Activated CD4-positive, alpha-beta T cell treated with anti-CD3 and anti-CD28 coated beads, Interleukin-2, Interleukin-6, amounts not matched to agents 100 ng/mL and 50 ng/mL, durations not matched to agents 16 hours and 8 hours (primary cell): ENCODE measurements at regions not wholly inside any gene's neighbourhood (a gene's known extent, or its start where the extent isn't known, plus 50 kb on each side); places are given as distances from the start of the nearest gene placed in this dataset.

Source experiments
- DNase-seq: peaks from one replicate; pipeline ENCODE4 v3.0.0-alpha.2; 2020

DNA sequence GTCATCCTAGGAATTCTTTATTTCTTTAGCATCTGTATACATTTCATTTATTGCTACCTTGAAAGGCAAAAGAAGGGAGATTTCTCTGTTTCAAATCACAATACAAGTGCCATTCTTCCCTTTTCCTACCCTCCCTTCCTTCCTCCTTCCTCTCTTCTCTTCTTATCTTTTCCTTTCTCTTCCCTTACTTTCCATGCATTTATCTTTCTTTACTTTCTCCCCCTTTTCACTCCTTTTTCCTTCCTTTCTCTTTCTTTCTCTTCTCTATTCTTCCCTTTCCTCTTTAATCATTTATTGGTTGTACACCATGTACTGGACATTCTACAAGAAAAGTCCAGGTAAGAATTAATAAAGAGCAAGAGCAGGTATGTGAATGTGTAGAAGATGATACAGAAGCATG lies 251.0 kb upstream of the PEX5L start:
- DNase-seq = no peak

DNA sequence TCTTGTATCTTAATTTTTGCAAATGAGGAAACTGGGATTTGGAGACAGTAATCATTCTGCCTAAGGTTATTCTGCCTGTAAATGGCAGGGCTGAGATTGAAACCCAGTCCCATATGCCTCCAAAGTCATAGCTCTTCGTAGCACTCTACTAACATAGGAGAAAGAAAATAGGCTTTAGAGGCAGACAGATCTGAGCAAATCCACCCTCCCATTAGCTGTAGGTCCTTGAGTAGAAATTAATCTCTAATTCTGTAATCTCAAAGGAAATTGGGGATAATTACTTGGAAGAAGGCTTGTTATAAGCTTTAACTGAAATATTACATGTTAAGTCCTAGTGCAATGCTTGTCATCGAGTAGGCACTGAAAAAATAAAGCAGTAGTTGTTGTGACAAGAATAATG lies 252.1 kb upstream of the PEX5L start:
- DNase-seq = no peak

- DNase-seq = peak; percentile 15
Observed at GRCh38 chr3:180290300-180290699, 253.6 kb upstream of the PEX5L start.

DNA sequence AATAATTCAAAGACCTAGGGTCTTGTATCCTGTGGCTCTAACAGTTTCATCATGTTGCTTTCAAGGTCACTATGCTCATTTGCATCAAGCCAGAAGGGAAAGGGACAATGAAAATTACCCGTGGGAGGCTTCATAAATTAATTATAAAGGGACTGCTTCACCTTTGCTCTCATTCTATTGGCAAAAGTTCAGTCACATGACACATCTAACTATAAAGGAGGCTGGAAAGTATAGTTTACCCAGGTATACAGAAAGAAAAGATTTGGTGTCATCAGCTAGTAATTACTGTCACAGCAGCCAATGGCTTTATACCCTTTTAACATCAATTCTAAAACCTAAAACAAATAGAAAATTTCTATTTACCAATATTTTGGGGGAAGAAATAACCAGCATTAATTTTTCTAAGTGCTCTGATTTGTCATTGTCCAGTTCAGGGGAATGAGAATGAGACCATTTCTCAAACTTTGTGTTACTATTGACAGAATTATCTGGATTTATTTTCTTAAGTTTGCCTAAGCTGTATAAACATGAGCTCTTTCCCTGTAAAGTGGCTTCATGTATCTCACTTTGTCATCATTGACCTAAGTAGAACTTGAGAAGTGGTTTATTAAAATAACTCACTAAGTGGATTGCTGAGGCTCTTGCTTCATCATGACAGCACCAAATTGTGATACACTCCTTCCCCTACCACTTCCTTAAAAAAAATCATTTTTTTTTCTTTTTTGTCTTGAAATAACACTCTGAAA lies 257.7 kb upstream of the PEX5L start:
- DNase-seq = no peak

DNA sequence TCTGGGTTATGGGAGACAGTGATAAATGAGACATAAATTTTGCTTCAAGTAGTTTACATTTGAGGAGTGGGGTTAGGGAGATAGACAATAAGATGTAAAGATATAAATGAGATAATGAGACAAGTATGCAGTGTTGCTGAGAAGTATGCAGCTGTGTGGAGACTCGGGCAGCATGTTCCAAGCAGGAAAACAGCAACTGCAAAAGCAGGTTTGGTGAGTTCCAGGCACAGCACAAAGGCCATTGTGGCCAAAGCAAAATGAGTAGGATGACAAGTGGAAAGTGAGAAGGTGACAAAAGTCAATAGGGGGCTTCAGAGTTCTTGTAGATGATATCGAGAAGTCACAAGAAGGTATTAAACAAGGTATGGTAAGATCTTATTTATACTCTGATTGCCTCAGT lies 259.1 kb upstream of the PEX5L start:
- DNase-seq = no peak

GRCh38 chr3:180296971-180297370 lies 260.2 kb upstream of the PEX5L start:
- no peak for DNase-seq

GRCh38 chr3:180306155-180306554 lies 269.4 kb upstream of the PEX5L start:
- no peak for DNase-seq

DNA sequence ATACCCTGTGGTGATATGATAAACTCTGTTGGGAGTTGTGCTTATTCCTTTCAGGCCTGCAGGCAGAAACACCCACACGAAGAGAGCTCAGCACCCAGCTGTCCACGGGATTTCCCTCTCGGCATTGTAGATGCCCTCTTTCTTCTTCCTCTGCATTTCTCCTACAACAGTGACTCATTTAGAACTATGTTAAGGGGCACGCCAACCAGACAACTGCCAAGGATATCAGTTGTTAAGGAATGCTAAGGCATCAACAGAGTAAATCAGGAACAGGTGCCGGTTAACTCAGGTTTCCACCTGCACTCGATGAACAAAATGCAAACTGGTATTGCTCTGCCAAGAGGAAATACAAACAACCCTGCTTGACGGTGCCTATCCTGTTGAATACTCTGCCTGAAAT lies 270.0 kb upstream of the PEX5L start:
- DNase-seq = no peak

DNA sequence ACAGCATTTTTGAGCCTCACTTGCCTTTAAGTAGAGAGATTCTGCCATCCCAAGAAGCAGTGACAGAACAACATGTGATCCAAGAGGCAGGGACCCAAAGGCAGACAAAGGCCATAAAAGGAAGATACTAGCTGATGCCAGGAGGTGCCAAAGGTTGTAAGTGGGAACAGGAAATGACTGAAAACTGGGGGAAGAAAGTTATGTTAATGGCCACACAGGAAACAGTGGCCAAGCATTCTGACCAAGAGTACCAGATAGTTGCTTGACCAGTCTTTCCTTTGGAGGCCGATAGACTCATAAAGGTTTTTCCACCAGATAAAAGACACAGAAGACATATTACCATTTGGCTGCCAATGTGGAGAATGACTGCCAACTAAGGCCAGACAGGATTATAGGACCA lies 274.5 kb upstream of the PEX5L start:
- DNase-seq = no peak

DNA sequence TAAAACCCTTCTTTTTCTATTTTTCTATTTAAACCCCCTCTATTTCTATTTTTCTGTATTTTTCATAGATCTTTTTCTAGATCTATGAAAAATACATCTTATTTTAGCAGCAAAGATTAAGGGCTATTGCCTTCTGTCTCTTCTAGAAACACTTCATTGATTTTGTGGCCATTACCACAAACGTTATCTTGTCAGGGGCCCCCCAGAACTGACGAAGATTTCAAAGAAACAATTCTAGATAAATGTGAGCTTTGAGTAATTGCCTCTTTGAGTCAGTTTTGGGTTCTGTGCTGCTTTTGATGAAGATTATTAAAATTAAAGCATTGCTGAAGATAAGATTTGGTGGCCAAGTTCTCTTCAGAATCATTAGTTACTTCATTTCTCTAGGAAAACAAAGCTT lies 279.6 kb upstream of the PEX5L start:
- no peak for DNase-seq

DNA sequence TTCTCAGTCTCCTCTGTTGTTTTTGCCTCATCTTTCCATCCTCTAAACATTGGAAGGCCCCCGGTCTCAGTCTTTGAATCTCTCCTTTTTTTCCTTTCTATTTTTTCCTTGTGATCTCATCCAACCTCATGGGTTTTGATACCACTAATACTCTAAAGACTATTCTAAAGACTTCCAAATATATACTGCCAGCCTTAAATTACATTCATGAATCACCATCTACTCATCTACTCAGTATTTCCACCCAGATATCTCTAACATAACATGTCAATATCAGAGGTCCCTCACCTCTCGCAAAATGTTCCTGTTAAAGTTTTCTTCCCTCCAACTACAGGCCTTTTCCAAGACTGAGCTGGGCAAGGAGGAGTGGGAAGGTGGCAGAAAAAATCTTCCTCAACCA lies 282.5 kb upstream of the TTC14 start:
- no peak for DNase-seq

- DNase-seq = no peak
Observed at GRCh38 chr3:180320631-180321030, 281.3 kb upstream of the TTC14 start.

GRCh38 chr3:180321534-180321933 lies 280.4 kb upstream of the TTC14 start:
- no peak for DNase-seq

DNA sequence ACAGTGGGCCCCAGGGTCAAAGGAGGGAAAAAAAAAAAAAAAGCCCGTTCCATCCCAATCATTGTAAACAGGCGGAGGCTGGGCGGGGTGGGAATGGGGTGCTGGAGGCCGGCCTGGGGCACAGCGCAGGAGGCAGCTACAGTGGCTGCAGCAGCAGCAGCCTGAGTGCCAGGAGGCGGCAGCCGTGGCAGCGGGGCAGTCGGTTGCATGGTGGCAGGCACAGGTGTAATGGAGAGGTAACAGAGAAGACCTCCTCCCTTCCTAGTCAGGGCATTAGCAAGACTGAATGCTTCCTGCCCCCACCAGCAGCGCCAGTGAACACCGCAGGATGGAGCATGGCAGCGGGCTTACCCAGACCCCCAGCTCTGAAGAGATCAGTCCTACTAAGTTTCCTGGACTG lies 279.1 kb upstream of the TTC14 start:
- no peak for DNase-seq

GRCh38 chr3:180324791-180325190 lies 277.2 kb upstream of the TTC14 start:
- DNase-seq = no peak

GRCh38 chr3:180325533-180325932 lies 276.4 kb upstream of the TTC14 start:
- no peak for DNase-seq

DNA sequence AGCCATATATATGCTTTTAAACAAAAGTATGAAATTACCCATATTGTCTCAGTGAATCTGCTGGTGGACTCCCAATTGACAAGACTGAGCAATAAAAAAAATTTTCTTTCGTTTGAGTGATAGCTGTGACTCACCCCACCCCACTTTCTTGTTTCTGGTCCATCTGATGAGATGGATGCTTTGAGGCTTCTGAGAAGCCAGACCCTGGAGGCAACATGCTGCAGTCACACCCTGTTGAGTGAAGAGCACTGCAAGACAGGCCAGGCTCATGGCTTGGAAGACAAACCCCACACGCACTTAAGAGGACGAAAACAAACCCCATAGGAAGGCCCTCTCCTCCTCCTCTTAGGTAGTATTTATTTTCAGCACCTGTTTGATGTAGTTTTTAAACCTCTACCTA lies 276.0 kb upstream of the TTC14 start:
- DNase-seq = peak; percentile 21

DNA sequence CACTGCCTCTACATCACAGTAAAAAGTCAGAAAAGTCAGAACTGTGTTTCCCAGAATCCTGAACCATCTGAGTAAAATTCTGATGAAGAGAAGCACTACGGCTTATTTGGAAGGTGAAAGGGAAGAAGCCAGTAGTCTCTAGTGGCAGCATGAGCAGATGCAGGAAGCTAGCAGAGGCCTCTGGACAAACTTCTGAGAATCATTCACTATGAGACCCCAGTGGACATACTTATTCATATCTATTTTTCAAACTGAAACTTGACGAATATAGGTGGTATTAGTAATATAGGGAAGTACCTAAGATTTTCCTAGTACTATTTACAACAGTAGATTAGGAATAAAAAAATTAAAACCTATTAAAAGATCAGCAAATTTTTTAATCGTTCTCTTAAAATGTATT lies 272.8 kb upstream of the TTC14 start:
- peak; percentile 38 for DNase-seq

GRCh38 chr3:180329847-180330246 lies 272.1 kb upstream of the TTC14 start:
- no peak for DNase-seq

DNA sequence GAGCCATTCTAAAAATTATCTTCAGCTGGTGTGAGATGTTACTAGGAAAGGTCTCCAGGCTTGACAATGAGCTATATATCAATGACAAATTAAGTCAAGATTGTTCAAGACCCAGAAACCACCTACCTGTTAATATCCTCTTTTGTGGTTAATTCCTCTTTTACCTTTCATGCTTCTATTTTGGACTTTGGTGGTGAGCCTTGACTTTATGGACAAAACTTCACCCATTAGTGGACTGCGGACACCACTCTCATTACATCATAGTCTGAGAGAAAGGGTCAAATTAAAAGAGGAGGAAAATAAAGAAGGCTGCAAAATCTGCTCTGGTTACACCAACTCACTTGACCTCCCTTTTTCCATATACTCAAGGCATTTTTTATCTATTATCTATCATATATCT lies 271.5 kb upstream of the TTC14 start:
- DNase-seq = no peak

- no peak for DNase-seq
Observed at GRCh38 chr3:180332608-180333007, 269.4 kb upstream of the TTC14 start.

- no peak for DNase-seq
Observed at GRCh38 chr3:180335050-180335449, 266.9 kb upstream of the TTC14 start.

- DNase-seq = no peak
Observed at GRCh38 chr3:180340395-180340794, 261.6 kb upstream of the TTC14 start.

DNA sequence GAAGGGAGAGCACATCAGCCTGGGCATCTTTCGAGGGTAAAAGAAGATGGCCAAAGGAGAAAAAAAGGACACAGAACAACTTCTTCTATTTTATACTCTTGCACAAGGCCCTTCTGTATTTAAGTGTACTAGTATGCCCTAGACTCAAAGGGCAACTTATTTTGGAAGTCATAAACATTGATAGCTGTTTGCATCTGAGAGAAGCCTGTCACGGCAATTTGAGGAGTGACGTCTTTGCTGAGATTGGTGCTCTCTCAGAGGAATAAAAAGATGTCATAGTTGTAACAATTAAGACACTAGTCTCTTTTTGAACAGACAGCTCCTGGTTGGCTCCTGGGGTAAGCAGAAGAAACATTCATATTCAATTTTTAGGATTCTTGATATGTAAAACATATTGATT lies 260.4 kb upstream of the TTC14 start:
- DNase-seq = no peak

DNA sequence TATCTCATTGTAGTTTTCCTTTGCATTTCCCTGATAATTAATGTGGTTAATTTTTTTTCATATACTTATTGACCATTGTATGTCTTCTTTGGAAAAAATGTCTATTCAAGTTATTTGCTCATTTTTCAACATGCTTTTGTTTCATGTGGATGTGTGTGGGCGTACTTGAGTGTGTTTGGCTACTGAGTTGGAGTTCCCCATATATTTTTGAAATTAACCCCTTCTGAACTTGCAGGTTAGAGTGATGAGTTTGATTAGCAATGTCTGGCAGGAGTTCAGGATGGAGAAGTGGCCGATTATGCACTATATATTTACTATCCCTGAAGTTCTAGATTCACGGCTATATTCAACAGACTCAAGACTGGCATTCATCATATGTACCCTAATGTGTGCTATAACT lies 250.4 kb upstream of the TTC14 start:
- no peak for DNase-seq

- DNase-seq = no peak
Observed at GRCh38 chr3:180352261-180352660, 249.7 kb upstream of the TTC14 start.
